HG03280 (cell line): ENCODE measurements at regions not wholly inside any gene's neighbourhood (a gene's known extent, or its start where the extent isn't known, plus 50 kb on each side); places are given as distances from the start of the nearest gene placed in this dataset.
"Not testable (repeated sequence)": the region's sequence is repeated elsewhere in the genome, so short reads cannot be mapped to it uniquely, and the experiment has no call there.

Experiments used
- ATAC-seq: cut with Tn5 transposase; IDR thresholded peaks from one replicate; pipeline ENCODE4 v1.9.1; 2021; ENCODE audit warnings: mild to moderate bottlenecking, moderate library complexity; ENCODE audit not compliant: unreplicated experiment

GRCh38 chr17:71850812-71851211 lies 270.0 kb upstream of the SOX9 start:
- ATAC-seq = peak; percentile 54

GRCh38 chr17:71855010-71855409 lies 265.8 kb upstream of the SOX9 start:
- no peak for ATAC-seq

GRCh38 chr17:71864755-71865154 lies 256.1 kb upstream of the SOX9 start:
- no peak for ATAC-seq

DNA sequence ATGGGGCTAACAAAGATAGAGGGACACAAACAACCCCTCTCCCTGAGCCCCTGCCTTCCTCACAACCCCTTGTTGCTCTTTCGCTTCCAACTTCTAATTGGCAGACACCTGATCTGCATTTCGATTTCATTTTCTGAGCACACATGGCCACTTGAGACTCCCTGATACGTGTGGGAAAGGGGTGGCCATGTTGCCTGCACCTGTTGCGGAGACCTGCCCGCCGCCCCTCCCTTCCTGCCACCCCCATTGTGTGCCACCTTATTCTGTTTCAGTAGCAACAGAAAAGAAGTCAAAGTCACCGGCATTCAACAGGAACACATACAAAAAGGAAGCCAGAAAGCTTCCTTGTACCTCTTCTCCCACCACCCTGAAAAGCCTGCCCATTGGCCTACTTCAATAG lies 254.7 kb upstream of the SOX9 start:
- no peak for ATAC-seq

DNA sequence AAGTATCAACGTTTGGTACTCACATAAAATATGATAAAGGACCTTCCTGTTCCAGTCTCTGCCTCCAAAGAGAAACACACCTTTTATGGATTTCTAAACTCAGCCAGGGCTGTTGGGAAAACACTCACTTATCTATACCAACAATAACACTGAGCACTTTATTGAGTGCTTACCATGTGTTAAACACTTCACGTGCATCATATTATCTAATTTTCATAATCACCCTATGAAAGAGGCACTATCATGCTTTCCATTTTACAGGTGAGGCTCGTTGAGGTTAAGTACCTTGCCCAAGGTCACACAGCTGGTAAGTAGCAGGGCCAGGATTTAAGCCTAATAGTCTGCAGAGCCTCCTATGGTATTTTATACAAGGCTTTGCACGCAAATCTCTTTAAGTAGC lies 251.5 kb upstream of the SOX9 start:
- ATAC-seq = no peak

- no peak for ATAC-seq
Measured at GRCh38 chr17:71869841-71870545, 250.8 kb upstream of the SOX9 start.

GRCh38 chr17:71870546-71870862 lies 250.3 kb upstream of the SOX9 start:
- no peak for ATAC-seq

DNA sequence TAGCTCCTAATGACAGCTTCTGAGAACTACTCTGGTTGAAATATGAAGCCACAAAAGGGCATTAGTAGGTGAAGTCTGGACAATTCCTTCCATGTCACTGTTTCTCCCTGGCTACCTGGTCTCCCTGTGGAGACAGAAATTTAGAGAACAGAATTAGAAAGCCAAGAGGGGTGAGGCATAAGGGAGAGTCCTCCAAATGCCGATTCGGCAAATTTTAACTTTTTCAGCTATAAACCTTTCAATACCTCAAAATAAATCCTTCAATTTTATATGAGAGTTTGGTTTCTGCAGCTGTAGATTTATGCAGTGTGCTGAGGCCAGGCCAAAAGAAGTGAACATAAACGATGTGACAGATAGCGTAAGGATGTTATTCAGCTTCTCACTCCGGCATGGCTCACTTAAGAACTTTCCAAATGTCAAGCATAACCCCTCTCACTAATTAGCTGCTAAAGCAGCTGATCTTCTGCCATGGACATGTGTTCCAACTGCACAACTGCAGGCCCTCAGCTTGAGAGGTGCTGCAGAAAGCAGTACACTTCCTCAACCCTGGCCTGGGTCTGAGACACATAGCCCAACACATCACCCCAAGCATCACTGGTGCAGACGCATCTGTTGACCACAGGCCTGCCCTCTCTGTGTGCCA lies 247.9 kb upstream of the SOX9 start:
- no peak for ATAC-seq

GRCh38 chr17:71874773-71875172 lies 246.0 kb upstream of the SOX9 start:
- ATAC-seq = not testable (repeated sequence)

DNA sequence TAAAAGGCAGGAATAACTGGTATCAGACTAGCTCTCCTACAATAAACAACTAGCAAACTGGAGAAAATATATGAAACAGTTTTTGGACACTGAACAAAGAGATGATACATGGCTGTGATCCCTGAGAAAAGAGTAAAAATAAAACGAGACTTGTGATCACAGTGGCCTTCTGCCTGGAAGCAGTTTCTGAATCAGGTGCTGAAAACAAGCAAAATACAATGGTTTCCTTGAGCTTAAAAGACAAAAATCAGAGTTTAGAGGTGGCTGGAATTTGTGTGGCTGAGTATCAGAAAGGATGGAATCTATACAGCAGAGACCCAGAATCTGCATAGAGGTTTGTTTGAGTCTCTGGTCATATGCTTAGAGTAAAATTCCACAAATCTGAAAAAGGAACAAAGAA lies 242.5 kb upstream of the SOX9 start:
- ATAC-seq = no peak

DNA sequence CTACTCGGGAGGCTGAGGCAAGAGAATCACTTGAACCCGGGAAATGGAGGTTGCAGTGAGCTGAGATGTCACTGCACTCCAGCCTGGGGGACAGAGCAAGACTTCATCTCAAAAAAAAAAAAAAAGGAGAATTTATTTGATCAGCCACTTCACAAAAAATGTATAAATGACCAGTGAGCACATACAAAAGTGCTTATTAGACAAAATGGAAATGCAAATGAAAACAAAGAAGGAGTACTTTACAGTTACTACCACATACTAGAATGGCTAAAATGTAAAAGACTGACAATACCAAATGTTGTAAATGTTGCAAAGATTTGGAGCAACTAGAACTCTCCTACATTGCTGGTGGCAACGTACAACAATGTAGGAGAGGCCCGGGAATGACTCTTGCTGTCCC lies 241.8 kb upstream of the SOX9 start:
- no peak for ATAC-seq

- ATAC-seq = no peak
Measured at GRCh38 chr17:71881041-71881440, 239.8 kb upstream of the SOX9 start.

DNA sequence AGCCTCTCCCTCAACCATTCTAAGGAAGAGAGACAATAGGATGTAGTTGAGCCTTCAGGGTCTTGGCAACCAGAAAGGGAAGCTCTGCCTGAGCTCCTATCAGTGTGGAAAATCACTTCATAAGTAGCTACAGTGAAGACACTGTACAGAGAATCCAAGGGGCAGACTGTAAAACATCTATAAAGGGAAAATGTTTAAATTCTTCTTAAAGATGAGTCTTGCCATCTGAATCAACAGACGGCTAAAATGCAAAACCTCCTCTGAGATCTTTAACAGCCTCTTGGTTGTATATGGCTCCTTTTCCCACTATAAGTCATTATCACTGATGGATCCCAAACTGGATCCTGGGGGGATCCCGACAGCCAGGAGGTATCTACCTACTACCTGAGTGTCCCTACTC lies 239.2 kb upstream of the SOX9 start:
- no peak for ATAC-seq

DNA sequence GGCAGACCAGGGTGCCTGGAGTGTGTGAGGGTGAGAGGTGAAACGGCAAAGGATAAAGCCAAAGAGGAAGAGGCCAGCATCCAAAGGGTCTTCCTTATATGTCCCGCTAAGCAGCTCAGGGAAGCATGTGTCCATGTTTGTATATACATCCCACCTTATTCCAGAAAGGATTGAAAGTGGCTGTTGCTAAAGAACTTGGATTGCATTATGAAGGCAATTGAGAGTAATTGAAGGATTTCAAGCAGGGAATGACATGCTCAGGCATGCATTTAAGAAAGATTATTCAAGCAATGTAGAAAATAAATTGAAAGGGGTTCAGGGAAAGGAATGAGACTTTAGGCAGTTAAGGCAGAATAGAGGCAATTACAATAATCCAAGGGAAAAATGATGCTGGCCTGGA lies 237.6 kb upstream of the SOX9 start:
- ATAC-seq = no peak

DNA sequence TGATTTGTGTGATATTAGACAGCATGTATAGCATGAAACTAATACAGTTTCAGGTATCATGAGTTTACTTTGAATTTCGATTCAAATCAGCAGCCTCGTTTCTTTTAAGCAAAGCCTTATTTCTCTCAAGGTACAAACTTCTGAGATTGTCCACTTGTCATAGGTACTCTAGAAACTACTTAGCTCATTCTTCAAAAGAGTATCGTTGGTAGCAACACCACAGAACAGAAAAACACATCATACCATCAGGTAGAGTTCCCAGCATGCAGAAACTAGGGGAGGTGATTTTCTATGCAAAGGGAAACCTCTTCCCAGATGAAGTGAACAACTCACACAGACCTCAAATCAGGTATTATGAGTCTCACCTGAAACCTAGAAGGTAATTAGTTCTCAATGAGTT lies 237.0 kb upstream of the SOX9 start:
- no peak for ATAC-seq

DNA sequence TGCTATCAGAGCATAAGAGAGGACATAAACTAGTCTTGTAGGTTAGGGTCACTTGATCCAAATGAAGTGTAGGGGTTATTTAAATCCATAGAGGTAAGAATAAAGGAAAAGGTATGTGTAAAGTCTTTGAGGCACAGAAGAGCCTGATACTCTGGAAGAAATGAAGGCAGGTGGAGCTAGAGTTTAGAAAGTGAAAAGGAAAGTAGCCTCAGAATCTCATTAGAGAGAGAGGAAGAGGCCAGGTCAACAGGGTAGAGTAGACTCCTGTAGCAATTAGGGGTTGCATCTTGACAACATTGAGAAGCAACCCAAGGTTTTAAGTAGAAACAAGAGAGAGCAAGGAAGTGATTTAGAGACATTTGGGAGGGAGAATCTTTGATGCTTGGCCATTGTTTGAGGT lies 235.2 kb upstream of the SOX9 start:
- no peak for ATAC-seq

GRCh38 chr17:71899317-71899716 lies 221.5 kb upstream of the SOX9 start:
- no peak for ATAC-seq

DNA sequence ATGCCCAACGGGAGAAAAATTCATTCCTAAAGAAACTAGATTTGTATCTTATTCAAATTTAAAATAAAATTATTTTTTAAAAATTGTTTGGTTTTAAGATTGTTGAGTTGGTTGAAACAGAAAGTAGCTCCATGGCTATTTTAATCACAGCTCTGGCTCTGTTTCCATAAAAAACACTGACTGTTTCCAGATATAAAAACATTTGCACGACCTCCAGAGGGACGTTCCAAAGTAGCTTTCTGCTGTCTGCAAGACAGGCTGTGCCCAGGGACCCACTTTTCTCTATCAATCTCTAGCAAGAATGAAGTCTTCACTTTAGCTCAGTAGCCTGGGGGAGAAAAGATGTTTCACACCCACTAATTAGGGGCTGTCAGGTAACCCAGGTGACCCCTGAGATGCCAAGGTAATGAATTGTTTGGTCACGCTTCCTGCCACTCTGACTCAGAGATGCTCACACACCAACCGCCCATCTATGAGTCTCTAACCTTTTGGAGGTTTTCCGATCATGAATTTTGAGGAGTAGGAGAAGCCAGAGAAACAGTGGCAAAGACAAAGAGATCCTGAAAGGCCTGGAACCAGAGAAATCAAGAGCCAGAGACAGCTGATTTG lies 220.1 kb upstream of the SOX9 start:
- ATAC-seq = no peak

GRCh38 chr17:71902894-71903506 lies 217.8 kb upstream of the SOX9 start:
- no peak for ATAC-seq

- no peak for ATAC-seq
Measured at GRCh38 chr17:71905376-71906031, 215.3 kb upstream of the SOX9 start.

GRCh38 chr17:71909155-71909554 lies 211.7 kb upstream of the SOX9 start:
- no peak for ATAC-seq

DNA sequence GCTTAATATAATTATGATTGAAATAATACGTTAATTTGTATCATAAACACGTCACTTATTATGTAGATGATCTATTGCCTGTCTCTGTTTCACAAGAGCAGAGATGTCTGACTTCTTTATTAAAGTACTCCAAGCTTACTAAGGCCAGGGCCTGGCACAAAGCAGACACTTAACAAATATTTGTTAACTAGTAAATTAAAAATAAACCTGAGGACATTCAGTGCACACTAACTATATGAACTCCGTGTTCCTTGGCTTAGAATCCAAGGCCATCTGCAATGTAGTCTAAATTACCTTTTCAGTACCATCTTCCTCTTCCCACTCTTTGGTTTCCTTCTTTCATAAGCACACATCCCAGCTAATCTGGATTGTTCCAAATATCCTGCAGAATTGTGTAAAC lies 210.8 kb upstream of the SOX9 start:
- ATAC-seq = no peak
